ENCODE measurements at regions not wholly inside any gene's neighbourhood (a gene's known extent, or its start where the extent isn't known, plus 50 kb on each side); places are given as distances from the start of the nearest gene placed in this dataset.

- no peaks in the 10 kb centered on the region for H3K36me3 ChIP-seq (ENCODE audit: insufficient read depth, low read length)
- no peak overlapping the region for H3K27ac Mint-ChIP-seq
- DNase-seq: no peak
- no peaks in the 10 kb centered on the region for H3K36me3 Mint-ChIP-seq
- H3K4me3 Mint-ChIP-seq: no peak overlapping the region
- H3K27ac ChIP-seq (ENCODE audit: low read depth, low read length): no peak overlapping the region
- no peaks in the 10 kb centered on the region for H3K27me3 ChIP-seq (ENCODE audit: insufficient read depth, low read length, poor library complexity, severe bottlenecking)
- no peaks in the 10 kb centered on the region for H3K4me1 Mint-ChIP-seq
- H3K27me3 Mint-ChIP-seq: no peaks in the 10 kb centered on the region
- CTCF ChIA-PET: no interaction called here
- H3K9me3 ChIP-seq (ENCODE audit: low read length): no peaks in the 10 kb centered on the region
- H3K4me3 ChIP-seq (ENCODE audit: low read length): no peak overlapping the region
- POLR2A ChIA-PET: no interaction called here
- H3K9me3 Mint-ChIP-seq: peaks cover 0 to 7% (median 4%) of the 10 kb centered on the region in 5 donors
- no peaks in the 10 kb centered on the region for H3K4me1 ChIP-seq (ENCODE audit: insufficient read depth, low read length)
Measured at GRCh38 chr1:217228689-217229088, 402.2 kb downstream of the GPATCH2 start.

DNA sequence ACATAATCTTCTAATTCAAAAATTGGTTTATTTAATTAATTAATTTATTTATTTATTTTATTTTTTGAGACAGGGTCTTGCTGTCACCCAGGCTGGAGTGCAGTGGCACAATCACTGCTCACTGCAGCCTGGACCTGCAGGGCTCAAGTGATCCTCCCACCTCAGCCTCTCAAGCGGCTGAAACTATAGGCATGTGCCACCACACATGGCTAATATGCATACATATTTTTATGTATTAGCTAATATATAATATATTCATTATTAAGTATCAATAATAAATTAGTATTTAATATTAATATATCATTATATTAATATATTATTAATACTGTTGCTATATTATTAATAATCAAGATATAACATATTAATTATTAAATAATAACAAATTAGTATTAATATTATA, 406.7 kb downstream of the GPATCH2 start:
- no peak overlapping the region for H3K4me3 ChIP-seq (ENCODE audit: low read length)
- Mint-ChIP-seq H3K27ac (no peak overlapping the region), H3K4me1 (no peaks in the 10 kb centered on the region), H3K27me3 (no peaks in the 10 kb centered on the region), H3K36me3 (no peaks in the 10 kb centered on the region), H3K9me3 (peaks cover 0 to 8% (median 1%) of the 10 kb centered on the region in 5 donors), H3K4me3 (no peak overlapping the region)
- no peaks in the 10 kb centered on the region for H3K27me3 ChIP-seq (ENCODE audit: insufficient read depth, low read length, poor library complexity, severe bottlenecking)
- no peak for DNase-seq
- H3K4me1 ChIP-seq (ENCODE audit: insufficient read depth, low read length): no peaks in the 10 kb centered on the region
- no peaks in the 10 kb centered on the region for H3K36me3 ChIP-seq (ENCODE audit: insufficient read depth, low read length)
- ChIA-PET CTCF (no interaction called here), POLR2A (no interaction called here)
- no peaks in the 10 kb centered on the region for H3K9me3 ChIP-seq (ENCODE audit: low read length)
- no peak overlapping the region for H3K27ac ChIP-seq (ENCODE audit: low read depth, low read length)

GRCh38 chr1:217214551-217214950, 416.3 kb downstream of the GPATCH2 start:
- Histone ChIP-seq H3K27me3 (ENCODE audit: insufficient read depth, low read length, poor library complexity, severe bottlenecking) (no peaks in the 10 kb centered on the region), H3K4me3 (ENCODE audit: low read length) (no peak overlapping the region), H3K4me1 (ENCODE audit: insufficient read depth, low read length) (no peaks in the 10 kb centered on the region), H3K9me3 (ENCODE audit: low read length) (no peaks in the 10 kb centered on the region), H3K36me3 (ENCODE audit: insufficient read depth, low read length) (no peaks in the 10 kb centered on the region), H3K27ac (ENCODE audit: low read depth, low read length) (no peak overlapping the region)
- Mint-ChIP-seq H3K36me3 (no peaks in the 10 kb centered on the region), H3K27ac (no peak overlapping the region), H3K4me1 (no peaks in the 10 kb centered on the region), H3K27me3 (no peaks in the 10 kb centered on the region), H3K9me3 (peaks cover 0 to 9% (median 8%) of the 10 kb centered on the region in 5 donors), H3K4me3 (no peak overlapping the region)
- ChIA-PET POLR2A (no interaction called here), CTCF (no interaction called here)
- no peak for DNase-seq

DNA sequence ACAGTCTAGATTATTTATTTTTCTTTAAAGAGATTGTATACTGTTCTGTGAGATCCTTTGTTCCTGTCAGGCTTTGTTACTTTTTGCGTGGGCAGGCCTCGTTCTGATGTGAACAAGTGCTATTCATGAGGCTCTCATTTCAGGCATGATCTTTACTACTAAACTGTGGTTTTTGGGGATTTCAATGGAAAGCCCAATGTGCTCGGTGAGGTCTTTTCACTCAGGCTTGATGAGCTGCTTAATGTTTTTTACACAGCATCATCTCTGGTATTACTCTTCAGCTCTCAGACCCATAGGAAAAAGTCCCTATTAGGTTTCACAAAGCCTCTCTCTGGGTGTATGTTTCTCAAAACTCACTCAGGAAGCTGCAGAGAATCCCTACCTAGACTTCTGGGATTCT, 419.4 kb downstream of the GPATCH2 start:
- peaks cover 4 to 15% (median 11%) of the 10 kb centered on the region in 5 donors for H3K9me3 Mint-ChIP-seq
- Histone ChIP-seq H3K36me3 (ENCODE audit: insufficient read depth, low read length) (no peaks in the 10 kb centered on the region), H3K4me1 (ENCODE audit: insufficient read depth, low read length) (no peaks in the 10 kb centered on the region), H3K27me3 (ENCODE audit: insufficient read depth, low read length, poor library complexity, severe bottlenecking) (no peaks in the 10 kb centered on the region), H3K9me3 (ENCODE audit: low read length) (no peaks in the 10 kb centered on the region), H3K4me3 (ENCODE audit: low read length) (no peak overlapping the region), H3K27ac (ENCODE audit: low read depth, low read length) (no peak overlapping the region)
- H3K27ac Mint-ChIP-seq: no peak overlapping the region
- H3K27me3 Mint-ChIP-seq: no peaks in the 10 kb centered on the region
- no peak overlapping the region for H3K4me3 Mint-ChIP-seq
- no peaks in the 10 kb centered on the region for H3K4me1 Mint-ChIP-seq
- no peaks in the 10 kb centered on the region for H3K36me3 Mint-ChIP-seq
- ChIA-PET CTCF (no interaction called here), POLR2A (no interaction called here)
- DNase-seq: no peak

- no peak for DNase-seq
- no peak overlapping the region for H3K4me3 Mint-ChIP-seq
- no peaks in the 10 kb centered on the region for H3K36me3 ChIP-seq (ENCODE audit: insufficient read depth, low read length)
- H3K4me3 ChIP-seq (ENCODE audit: low read length): no peak overlapping the region
- no peaks in the 10 kb centered on the region for H3K9me3 ChIP-seq (ENCODE audit: low read length)
- peaks cover 4 to 24% (median 14%) of the 10 kb centered on the region in 5 donors for H3K9me3 Mint-ChIP-seq
- no peaks in the 10 kb centered on the region for H3K4me1 ChIP-seq (ENCODE audit: insufficient read depth, low read length)
- no peaks in the 10 kb centered on the region for H3K27me3 Mint-ChIP-seq
- H3K27ac ChIP-seq (ENCODE audit: low read depth, low read length): no peak overlapping the region
- no peaks in the 10 kb centered on the region for H3K27me3 ChIP-seq (ENCODE audit: insufficient read depth, low read length, poor library complexity, severe bottlenecking)
- no peaks in the 10 kb centered on the region for H3K36me3 Mint-ChIP-seq
- POLR2A ChIA-PET: no interaction called here
- CTCF ChIA-PET: no interaction called here
- no peaks in the 10 kb centered on the region for H3K4me1 Mint-ChIP-seq
- no peak overlapping the region for H3K27ac Mint-ChIP-seq
Measured at GRCh38 chr1:217205578-217205977, 425.3 kb downstream of the GPATCH2 start.

- Histone ChIP-seq H3K36me3 (ENCODE audit: insufficient read depth, low read length) (no peaks in the 10 kb centered on the region), H3K27me3 (ENCODE audit: insufficient read depth, low read length, poor library complexity, severe bottlenecking) (no peaks in the 10 kb centered on the region), H3K9me3 (ENCODE audit: low read length) (no peaks in the 10 kb centered on the region), H3K27ac (ENCODE audit: low read depth, low read length) (no peak overlapping the region), H3K4me3 (ENCODE audit: low read length) (no peak overlapping the region), H3K4me1 (ENCODE audit: insufficient read depth, low read length) (no peaks in the 10 kb centered on the region)
- Mint-ChIP-seq H3K4me1 (no peaks in the 10 kb centered on the region), H3K27me3 (no peaks in the 10 kb centered on the region), H3K4me3 (no peak overlapping the region), H3K9me3 (peaks cover 3 to 16% (median 5%) of the 10 kb centered on the region in 5 donors), H3K27ac (no peak overlapping the region), H3K36me3 (no peaks in the 10 kb centered on the region)
- no peak for DNase-seq
- ChIA-PET POLR2A (no interaction called here), CTCF (no interaction called here)
Measured at GRCh38 chr1:217196616-217197015, 434.3 kb downstream of the GPATCH2 start.

- H3K4me3 ChIP-seq (ENCODE audit: low read length): no peak overlapping the region
- H3K27ac Mint-ChIP-seq: no peak overlapping the region
- DNase-seq: no peak
- H3K36me3 Mint-ChIP-seq: peaks cover 0 to 2% (median 0%) of the 10 kb centered on the region in 3 donors
- H3K27me3 Mint-ChIP-seq: no peaks in the 10 kb centered on the region
- CTCF ChIA-PET: no interaction called here
- no peak overlapping the region for H3K4me3 Mint-ChIP-seq
- H3K9me3 Mint-ChIP-seq: peaks cover 2 to 23% (median 6%) of the 10 kb centered on the region in 5 donors
- H3K27ac ChIP-seq (ENCODE audit: low read depth, low read length): no peak overlapping the region
- no peaks in the 10 kb centered on the region for H3K4me1 Mint-ChIP-seq
- no peaks in the 10 kb centered on the region for H3K36me3 ChIP-seq (ENCODE audit: insufficient read depth, low read length)
- no peaks in the 10 kb centered on the region for H3K4me1 ChIP-seq (ENCODE audit: insufficient read depth, low read length)
- POLR2A ChIA-PET: no interaction called here
- H3K9me3 ChIP-seq (ENCODE audit: low read length): no peaks in the 10 kb centered on the region
- H3K27me3 ChIP-seq (ENCODE audit: insufficient read depth, low read length, poor library complexity, severe bottlenecking): no peaks in the 10 kb centered on the region
Measured at GRCh38 chr1:217193151-217193550, 437.7 kb downstream of the GPATCH2 start.

GRCh38 chr1:217191441-217191840, 439.4 kb downstream of the GPATCH2 start:
- H3K27me3 Mint-ChIP-seq: no peaks in the 10 kb centered on the region
- no peaks in the 10 kb centered on the region for H3K27me3 ChIP-seq (ENCODE audit: insufficient read depth, low read length, poor library complexity, severe bottlenecking)
- ChIA-PET POLR2A (no interaction called here), CTCF (no interaction called here)
- H3K9me3 Mint-ChIP-seq: peaks cover 5 to 25% (median 7%) of the 10 kb centered on the region in 5 donors
- H3K4me1 ChIP-seq (ENCODE audit: insufficient read depth, low read length): no peaks in the 10 kb centered on the region
- no peak overlapping the region for H3K4me3 Mint-ChIP-seq
- DNase-seq: no peak
- no peaks in the 10 kb centered on the region for H3K36me3 ChIP-seq (ENCODE audit: insufficient read depth, low read length)
- no peak overlapping the region for H3K27ac Mint-ChIP-seq
- H3K36me3 Mint-ChIP-seq: peaks cover 0 to 2% (median 0%) of the 10 kb centered on the region in 3 donors
- H3K4me1 Mint-ChIP-seq: no peaks in the 10 kb centered on the region
- H3K27ac ChIP-seq (ENCODE audit: low read depth, low read length): no peak overlapping the region
- no peaks in the 10 kb centered on the region for H3K9me3 ChIP-seq (ENCODE audit: low read length)
- no peak overlapping the region for H3K4me3 ChIP-seq (ENCODE audit: low read length)

GRCh38 chr1:217190359-217190758, 440.5 kb downstream of the GPATCH2 start:
- Mint-ChIP-seq H3K9me3 (peaks cover 3 to 18% (median 5%) of the 10 kb centered on the region in 5 donors), H3K36me3 (peaks cover 0 to 2% (median 0%) of the 10 kb centered on the region in 3 donors), H3K27ac (no peak overlapping the region), H3K27me3 (no peaks in the 10 kb centered on the region), H3K4me3 (no peak overlapping the region), H3K4me1 (no peaks in the 10 kb centered on the region)
- H3K27ac ChIP-seq (ENCODE audit: low read depth, low read length): no peak overlapping the region
- CTCF ChIA-PET: no interaction called here
- H3K9me3 ChIP-seq (ENCODE audit: low read length): no peaks in the 10 kb centered on the region
- DNase-seq: no peak
- POLR2A ChIA-PET: no interaction called here
- no peak overlapping the region for H3K4me3 ChIP-seq (ENCODE audit: low read length)
- no peaks in the 10 kb centered on the region for H3K36me3 ChIP-seq (ENCODE audit: insufficient read depth, low read length)
- no peaks in the 10 kb centered on the region for H3K27me3 ChIP-seq (ENCODE audit: insufficient read depth, low read length, poor library complexity, severe bottlenecking)
- H3K4me1 ChIP-seq (ENCODE audit: insufficient read depth, low read length): no peaks in the 10 kb centered on the region
